Hepatocyte (in vitro differentiated cells): ENCODE measurements at regions not wholly inside any gene's neighbourhood (a gene's known extent, or its start where the extent isn't known, plus 50 kb on each side); places are given as distances from the start of the nearest gene placed in this dataset.

Experiments
- EZH2 ChIP-seq: fragments of 200-600 bp; sonication (generic); IDR thresholded peaks from 2 replicates; pipeline ENCODE4 v1.6.1; 2016; ENCODE audit warnings: antibody characterized with exemption, mild to moderate bottlenecking, borderline replicate concordance
- TF ChIP-seq, protein P1 (sequence below): fragments of 200-600 bp; sonication (generic); IDR thresholded peaks from 2 replicates; pipeline ENCODE4 v1.5.1; 2016; ENCODE audit warnings: antibody characterized with exemption, mild to moderate bottlenecking; ENCODE audit not compliant: poor library complexity

DNA sequence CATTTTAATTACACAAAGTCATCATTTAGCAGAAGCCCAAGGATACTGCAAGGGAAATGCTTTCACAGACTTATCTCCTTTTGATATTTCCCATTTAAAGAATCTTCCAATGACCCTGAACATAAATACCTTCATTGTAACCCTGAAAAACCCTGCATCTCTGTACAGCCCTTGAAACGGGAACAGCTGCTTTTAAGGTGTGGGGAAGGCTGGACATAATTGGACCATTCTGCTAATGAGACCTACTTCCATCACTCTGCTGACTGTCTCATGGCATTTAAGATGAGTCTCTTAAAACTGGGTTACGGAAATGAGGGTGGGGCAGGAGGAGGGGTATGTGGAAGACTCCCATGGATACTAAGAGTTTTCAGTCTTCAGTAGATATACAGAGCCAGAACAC lies 485.8 kb downstream of the BRINP1 start:
- TF ChIP-seq, protein P1, sequence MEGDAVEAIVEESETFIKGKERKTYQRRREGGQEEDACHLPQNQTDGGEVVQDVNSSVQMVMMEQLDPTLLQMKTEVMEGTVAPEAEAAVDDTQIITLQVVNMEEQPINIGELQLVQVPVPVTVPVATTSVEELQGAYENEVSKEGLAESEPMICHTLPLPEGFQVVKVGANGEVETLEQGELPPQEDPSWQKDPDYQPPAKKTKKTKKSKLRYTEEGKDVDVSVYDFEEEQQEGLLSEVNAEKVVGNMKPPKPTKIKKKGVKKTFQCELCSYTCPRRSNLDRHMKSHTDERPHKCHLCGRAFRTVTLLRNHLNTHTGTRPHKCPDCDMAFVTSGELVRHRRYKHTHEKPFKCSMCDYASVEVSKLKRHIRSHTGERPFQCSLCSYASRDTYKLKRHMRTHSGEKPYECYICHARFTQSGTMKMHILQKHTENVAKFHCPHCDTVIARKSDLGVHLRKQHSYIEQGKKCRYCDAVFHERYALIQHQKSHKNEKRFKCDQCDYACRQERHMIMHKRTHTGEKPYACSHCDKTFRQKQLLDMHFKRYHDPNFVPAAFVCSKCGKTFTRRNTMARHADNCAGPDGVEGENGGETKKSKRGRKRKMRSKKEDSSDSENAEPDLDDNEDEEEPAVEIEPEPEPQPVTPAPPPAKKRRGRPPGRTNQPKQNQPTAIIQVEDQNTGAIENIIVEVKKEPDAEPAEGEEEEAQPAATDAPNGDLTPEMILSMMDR, result no peak
- no peak for TF ChIP-seq EZH2
